Astrocyte of the cerebellum (primary cell): ENCODE measurements at regions not wholly inside any gene's neighbourhood (a gene's known extent, or its start where the extent isn't known, plus 50 kb on each side); places are given as distances from the start of the nearest gene placed in this dataset.
A peak's percentile ranks its signal among the peaks of the same experiment; 100 is the strongest.

Source experiments
- DNase-seq: peaks from one replicate; pipeline ENCODE4 v3.0.0-alpha.2; 2011; ENCODE audit warnings: low read depth
- H3K4me3 ChIP-seq: 2 replicates; pipeline ENCODE4 v1.5.1; 2011; ENCODE audit warnings: mild to moderate bottlenecking, low read depth, low read length, moderate library complexity
- CTCF ChIP-seq: IDR thresholded peaks from 2 replicates; pipeline ENCODE4 v1.5.1; 2012; ENCODE audit warnings: low read length, low read depth, moderate library complexity, mild to moderate bottlenecking; ENCODE audit errors: missing control alignments
- in situ Hi-C: cut with HindIII; loops from 2 replicates; pipeline ENCODE4 v1.10.0; 2017; ENCODE audit warnings: low sequenced_read_pairs

DNA sequence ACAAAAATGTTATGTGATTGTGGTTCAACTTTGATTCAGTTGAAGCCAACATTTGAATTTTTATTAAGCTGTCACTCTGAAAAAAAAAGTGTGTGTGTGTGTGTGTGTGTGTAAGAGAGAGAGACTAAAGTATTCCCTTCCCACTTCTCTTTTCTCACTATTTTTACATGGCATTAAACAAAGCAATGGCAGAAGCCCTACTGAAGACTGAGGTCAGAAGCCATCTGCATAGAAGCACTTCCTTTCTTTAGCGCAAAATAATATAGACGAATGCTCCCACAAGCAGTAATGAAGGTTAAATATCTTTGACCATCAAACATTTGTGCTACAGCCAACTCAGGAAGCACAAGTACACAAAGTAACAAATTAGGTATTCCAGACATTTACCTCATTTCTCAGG is 540.5 kb downstream of the KCTD16 start:
- no peak overlapping the region for H3K4me3 ChIP-seq
- DNase-seq: no peak
- in situ Hi-C loops: no loop called here
- TF ChIP-seq CTCF: no peak

- TF ChIP-seq CTCF: no peak
- no peak overlapping the region for H3K4me3 ChIP-seq
- in situ Hi-C loops: no loop called here
- no peak for DNase-seq
These were observed 540.0 kb downstream of the KCTD16 start for GRCh38 chr5:144710637-144711036.

DNA sequence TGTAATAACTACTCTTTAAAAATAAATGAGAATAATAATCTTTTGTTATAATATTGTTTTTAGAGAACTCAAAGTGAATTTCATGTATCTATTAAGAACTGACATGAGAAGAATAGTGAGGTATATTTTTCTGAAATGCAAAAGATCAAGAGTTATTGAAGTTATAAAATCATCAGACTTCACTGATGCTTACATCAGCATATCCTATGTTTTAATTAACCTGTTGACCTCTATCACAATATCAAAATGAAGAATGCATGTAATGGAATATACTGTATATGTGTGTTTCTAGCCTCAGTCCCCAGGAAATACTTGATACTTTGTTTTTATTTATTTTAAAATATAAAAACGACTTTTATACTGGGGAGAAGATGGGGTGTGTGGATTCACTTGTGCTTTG is 533.1 kb downstream of the KCTD16 start:
- in situ Hi-C loops: no loop called here
- TF ChIP-seq CTCF: no peak
- no peak for DNase-seq
- H3K4me3 ChIP-seq: no peak overlapping the region

DNA sequence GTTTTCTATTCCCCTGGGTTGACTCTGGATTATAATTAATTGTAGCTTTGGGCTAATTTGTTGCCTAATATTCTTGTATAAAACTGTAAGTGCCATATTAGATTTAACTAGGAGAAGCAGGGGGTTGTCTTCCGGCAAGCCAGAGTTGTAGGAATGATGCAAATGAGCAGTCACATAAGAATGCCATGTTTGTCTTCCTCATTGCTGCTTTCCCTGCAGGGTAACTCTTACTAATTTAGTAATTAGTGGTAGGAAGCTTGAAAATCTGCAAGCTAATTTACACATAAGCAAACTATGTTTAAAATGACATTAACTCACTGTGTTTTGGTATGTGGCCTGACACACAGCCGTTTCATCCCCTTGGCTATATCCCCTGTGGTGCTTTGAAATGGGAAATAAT is 527.8 kb downstream of the KCTD16 start:
- in situ Hi-C loops: no loop called here
- no peak overlapping the region for H3K4me3 ChIP-seq
- DNase-seq: no peak
- no peak for TF ChIP-seq CTCF

DNA sequence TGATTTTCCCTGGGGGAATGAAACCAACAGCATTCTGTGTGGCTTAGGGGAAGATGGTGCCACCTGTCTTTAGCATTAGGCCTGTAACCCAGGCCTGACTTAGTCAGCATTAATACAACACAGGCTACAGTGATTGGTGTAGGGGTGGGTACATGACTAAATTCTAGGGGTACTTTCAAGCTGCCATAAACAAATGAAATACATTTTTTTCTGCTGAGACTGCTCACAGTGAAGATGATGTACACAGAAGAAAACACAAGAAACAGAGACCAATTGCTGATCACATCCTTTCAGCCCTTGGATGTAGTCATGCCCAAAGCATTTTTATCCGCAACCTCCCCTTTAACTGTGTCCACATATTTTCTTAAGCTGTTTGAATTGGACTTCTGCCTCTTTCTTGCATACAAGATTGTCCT is 527.2 kb downstream of the KCTD16 start:
- peak; percentile 91 for DNase-seq
- in situ Hi-C loops: no loop called here
- peak; percentile 28 for TF ChIP-seq CTCF

GRCh38 chr5:144691936-144692335 is 521.3 kb downstream of the KCTD16 start:
- no peak for DNase-seq
- H3K4me3 ChIP-seq: no peak overlapping the region
- TF ChIP-seq CTCF: no peak
- in situ Hi-C loops: no loop called here

More for the DNA sequence above, 527.2 kb downstream of the KCTD16 start:
- no peak overlapping the region for H3K4me3 ChIP-seq

GRCh38 chr5:144684899-144685298 is 514.2 kb downstream of the KCTD16 start:
- no peak for DNase-seq
- no peak overlapping the region for H3K4me3 ChIP-seq
- TF ChIP-seq CTCF: no peak
- in situ Hi-C loops: no loop called here
